SK-N-SH (cell line): ENCODE measurements at regions not wholly inside any gene's neighbourhood (a gene's known extent, or its start where the extent isn't known, plus 50 kb on each side); places are given as distances from the start of the nearest gene placed in this dataset.

Experiments
- CHD2 ChIP-seq: fragments of 150-350 bp; IDR thresholded peaks from 2 replicates; pipeline ENCODE4 v1.6.1; 2018; ENCODE audit warnings: low read length; ENCODE audit not compliant: partially characterized antibody
- ELF1 ChIP-seq: IDR thresholded peaks from 2 replicates; pipeline ENCODE4 v1.4.0; 2012
- JUND ChIP-seq: IDR thresholded peaks from 2 replicates; pipeline ENCODE4 v1.4.0; 2012
- MAX ChIP-seq: IDR thresholded peaks from 2 replicates; pipeline ENCODE4 v1.4.0; 2012; ENCODE audit warnings: low read depth
- REST ChIP-seq: IDR thresholded peaks from 2 replicates; pipeline ENCODE4 v1.6.1; 2012; ENCODE audit warnings: mild to moderate bottlenecking, low read depth, low read length, moderate library complexity
- TCF12 ChIP-seq: IDR thresholded peaks from 2 replicates; pipeline ENCODE4 v1.4.0; 2012
- YY1 ChIP-seq: IDR thresholded peaks from 2 replicates; pipeline ENCODE4 v1.4.0; 2012; ENCODE audit warnings: low read depth, mild to moderate bottlenecking
- TF ChIP-seq, protein P1 (sequence below): fragments of 200-600 bp; sonication (generic); IDR thresholded peaks from 2 replicates; pipeline ENCODE4 v1.6.1; 2017; ENCODE audit warnings: antibody characterized with exemption, mild to moderate bottlenecking, moderate library complexity
- TF ChIP-seq, protein P2 (sequence below): IDR thresholded peaks from 2 replicates; pipeline ENCODE4; 2012
- TF ChIP-seq, protein P3 (sequence below): IDR thresholded peaks from 2 replicates; pipeline ENCODE4 v1.4.0; 2012; ENCODE audit warnings: low read depth, borderline replicate concordance

DNA sequence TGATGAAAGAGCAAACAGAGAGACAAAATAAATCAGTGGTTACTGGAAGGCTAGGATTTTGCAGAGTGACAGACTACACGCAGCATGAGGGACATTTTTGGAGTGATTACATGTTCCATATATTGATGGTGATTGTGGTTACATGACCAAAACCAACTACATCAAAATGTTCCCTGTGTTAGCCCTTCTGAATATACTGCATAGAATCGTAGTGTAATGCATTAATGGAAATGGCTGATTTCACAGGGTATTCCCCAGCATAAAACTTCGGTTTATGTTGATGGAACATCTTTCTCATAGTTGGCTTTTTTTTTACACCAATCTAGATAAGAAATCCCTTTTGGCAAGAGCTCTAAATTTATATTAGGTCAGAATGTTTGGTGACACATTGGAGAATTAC is 191.3 kb upstream of the CMC1 start:
- TF ChIP-seq CHD2 = no peak
- TF ChIP-seq, protein P1, sequence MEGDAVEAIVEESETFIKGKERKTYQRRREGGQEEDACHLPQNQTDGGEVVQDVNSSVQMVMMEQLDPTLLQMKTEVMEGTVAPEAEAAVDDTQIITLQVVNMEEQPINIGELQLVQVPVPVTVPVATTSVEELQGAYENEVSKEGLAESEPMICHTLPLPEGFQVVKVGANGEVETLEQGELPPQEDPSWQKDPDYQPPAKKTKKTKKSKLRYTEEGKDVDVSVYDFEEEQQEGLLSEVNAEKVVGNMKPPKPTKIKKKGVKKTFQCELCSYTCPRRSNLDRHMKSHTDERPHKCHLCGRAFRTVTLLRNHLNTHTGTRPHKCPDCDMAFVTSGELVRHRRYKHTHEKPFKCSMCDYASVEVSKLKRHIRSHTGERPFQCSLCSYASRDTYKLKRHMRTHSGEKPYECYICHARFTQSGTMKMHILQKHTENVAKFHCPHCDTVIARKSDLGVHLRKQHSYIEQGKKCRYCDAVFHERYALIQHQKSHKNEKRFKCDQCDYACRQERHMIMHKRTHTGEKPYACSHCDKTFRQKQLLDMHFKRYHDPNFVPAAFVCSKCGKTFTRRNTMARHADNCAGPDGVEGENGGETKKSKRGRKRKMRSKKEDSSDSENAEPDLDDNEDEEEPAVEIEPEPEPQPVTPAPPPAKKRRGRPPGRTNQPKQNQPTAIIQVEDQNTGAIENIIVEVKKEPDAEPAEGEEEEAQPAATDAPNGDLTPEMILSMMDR = no peak
- TF ChIP-seq REST = no peak
- TF ChIP-seq YY1 = no peak
- no peak for TF ChIP-seq JUND
- no peak for TF ChIP-seq TCF12
- TF ChIP-seq ELF1 = no peak
- TF ChIP-seq, protein P2, sequence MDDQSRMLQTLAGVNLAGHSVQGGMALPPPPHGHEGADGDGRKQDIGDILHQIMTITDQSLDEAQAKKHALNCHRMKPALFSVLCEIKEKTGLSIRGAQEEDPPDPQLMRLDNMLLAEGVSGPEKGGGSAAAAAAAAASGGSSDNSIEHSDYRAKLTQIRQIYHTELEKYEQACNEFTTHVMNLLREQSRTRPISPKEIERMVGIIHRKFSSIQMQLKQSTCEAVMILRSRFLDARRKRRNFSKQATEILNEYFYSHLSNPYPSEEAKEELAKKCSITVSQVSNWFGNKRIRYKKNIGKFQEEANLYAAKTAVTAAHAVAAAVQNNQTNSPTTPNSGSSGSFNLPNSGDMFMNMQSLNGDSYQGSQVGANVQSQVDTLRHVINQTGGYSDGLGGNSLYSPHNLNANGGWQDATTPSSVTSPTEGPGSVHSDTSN = no peak
- TF ChIP-seq, protein P3, sequence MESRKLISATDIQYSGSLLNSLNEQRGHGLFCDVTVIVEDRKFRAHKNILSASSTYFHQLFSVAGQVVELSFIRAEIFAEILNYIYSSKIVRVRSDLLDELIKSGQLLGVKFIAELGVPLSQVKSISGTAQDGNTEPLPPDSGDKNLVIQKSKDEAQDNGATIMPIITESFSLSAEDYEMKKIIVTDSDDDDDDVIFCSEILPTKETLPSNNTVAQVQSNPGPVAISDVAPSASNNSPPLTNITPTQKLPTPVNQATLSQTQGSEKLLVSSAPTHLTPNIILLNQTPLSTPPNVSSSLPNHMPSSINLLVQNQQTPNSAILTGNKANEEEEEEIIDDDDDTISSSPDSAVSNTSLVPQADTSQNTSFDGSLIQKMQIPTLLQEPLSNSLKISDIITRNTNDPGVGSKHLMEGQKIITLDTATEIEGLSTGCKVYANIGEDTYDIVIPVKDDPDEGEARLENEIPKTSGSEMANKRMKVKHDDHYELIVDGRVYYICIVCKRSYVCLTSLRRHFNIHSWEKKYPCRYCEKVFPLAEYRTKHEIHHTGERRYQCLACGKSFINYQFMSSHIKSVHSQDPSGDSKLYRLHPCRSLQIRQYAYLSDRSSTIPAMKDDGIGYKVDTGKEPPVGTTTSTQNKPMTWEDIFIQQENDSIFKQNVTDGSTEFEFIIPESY = no peak
- TF ChIP-seq MAX = no peak
